ENCODE measurements at regions not wholly inside any gene's neighbourhood (a gene's known extent, or its start where the extent isn't known, plus 50 kb on each side); places are given as distances from the start of the nearest gene placed in this dataset.

DNA sequence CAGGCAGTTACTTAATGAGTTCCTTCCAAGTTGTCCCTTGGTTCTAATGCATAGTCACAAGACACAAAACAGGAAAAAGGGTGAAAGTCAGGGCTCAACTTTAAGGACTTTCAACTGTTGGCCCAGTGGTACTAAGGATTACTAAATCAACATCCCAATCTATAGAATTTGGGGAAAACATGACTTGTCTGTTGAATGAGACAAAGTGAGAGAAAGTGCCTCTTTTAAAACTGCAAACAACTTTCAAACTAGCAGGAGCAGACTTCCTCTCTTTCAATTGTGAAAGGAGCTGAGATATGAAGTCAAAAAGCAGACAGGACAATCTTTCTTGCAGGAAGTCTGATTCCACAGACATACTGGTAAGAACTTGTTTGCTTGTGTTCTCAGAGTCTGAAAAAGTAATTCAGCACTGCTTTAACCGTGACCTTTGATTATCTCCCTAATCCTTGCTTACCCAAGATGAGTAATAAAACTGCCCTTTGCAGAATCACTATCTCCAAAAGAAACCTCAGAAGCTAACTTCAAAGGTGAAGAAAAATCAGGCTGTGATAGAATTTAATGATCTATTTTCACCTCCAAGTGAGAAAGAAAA, 960.7 kb upstream of the RAG2 start:
- no peak for DNase-seq

DNA sequence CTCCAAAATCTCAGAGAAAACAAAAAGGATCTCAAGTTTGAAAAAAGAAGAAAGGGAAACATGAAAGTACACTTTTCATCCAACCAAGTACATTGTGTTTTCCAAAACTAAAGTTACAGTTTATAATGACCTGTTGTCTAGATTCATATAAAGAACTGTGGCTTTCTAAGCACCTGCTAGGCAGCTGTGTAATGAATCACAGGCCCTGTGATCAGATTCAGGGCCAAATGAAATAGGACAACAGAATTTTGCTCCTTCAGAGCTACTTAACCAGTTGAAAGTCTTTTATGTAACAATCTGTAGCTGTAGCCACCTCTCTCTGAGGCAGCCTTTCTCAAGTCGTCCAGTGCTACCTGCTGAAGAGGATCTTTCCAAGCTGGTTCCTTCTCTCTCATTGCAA, 960.0 kb upstream of the RAG2 start:
- no peak for DNase-seq

- DNase-seq = no peak
These were observed 954.2 kb upstream of the RAG2 start for GRCh38 chr11:37552284-37552683.

DNA sequence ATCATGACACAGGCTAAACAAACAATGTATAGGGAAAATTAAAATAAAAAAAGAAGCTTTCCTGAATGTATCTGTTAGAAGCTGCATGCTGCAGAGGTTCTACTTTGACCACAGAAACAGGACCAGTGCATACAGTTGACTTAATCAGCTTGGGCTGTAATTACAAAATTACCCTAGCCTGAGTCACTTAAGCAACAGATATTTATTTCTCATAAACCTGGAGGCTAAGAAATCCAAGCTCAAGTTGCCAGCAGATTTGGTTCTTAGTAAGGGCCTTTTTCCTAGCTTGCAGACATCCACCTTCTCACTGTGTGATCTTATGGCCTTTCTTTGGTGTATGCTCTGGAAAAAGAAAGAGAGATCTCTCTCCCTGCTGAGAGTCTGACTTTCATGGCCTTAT, 946.5 kb upstream of the RAG2 start:
- DNase-seq = no peak

DNA sequence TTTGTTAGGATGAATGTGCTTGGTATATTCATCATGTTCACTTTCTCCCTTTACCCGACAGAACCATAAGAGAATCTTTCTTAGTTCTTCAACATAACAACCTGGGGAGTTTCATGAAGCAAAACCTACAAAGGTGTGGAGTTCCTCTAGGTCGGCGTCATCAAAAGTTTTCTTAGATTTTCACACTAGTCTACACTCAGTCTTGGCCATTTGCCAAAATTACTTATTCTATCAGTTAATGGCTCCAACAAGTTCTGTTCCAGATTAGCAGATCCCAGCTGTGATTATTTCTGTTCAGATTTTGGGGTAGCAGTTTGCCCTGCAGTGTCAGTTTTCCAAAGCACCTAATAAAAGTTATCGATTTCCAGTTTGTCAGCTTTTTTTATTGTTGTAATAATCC, 935.8 kb upstream of the RAG2 start:
- no peak for DNase-seq

- DNase-seq = no peak
These were observed 935.1 kb upstream of the RAG2 start for GRCh38 chr11:37533087-37533486.

DNA sequence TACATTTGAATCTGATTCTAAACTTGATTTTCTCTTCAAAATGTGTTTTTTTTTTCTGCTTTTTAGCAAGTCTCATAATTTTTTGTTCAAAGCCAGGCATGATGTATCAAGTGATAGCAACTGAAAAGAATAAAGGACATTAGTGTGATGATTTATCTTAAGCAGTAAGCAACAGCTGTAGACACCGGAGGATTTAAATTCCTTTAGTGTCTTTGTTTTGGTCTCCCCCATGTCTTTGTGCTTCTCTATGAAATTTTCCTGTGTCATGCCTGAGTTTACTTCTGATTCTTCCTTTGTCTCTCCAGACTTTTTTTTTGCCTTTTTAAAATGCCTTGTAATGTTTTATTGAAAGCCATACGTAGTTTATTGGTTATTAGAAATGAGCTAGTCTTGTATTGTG, 934.2 kb upstream of the RAG2 start:
- no peak for DNase-seq

DNA sequence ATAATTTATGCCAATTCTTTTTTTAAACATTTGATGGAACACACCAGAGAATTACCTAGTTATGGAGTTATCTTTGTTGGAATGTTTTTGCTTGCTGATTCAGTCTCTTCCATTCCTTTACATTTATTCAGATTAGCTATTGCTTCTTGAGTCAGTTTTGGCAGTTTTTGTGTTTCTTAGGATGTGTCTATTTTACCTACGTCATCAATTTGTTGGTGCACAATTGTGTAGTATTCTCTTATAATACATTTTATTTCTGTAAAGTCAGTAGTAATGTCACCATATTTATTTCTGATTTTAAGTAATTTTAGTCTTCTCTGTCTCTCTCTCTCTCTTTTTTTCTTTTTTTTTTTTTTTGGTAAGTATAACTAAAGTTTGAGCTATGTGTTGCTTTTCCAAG, 929.5 kb upstream of the RAG2 start:
- DNase-seq = no peak

DNA sequence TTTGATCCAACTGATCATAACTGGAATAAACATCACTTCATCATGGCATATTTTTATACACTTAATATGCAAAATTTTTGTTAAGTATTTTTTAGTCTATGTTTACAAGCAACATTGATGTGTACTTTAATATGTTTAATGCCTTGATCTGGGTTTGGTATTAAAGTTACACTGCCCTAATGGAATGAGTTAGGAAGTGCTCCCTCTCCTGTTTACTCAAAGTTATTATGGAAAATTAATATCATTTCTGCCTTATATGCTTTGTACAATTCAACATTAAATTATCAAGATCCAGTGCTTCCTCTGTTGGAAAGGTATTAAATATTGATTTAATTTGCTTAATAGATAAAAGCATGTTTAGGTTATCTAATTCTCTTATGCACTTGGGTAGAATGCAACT, 927.3 kb upstream of the RAG2 start:
- DNase-seq = no peak

GRCh38 chr11:37519781-37520180, 921.7 kb upstream of the RAG2 start:
- no peak for DNase-seq

- no peak for DNase-seq
These were observed 914.2 kb upstream of the RAG2 start for GRCh38 chr11:37512156-37512780.

GRCh38 chr11:37511425-37511933, 913.4 kb upstream of the RAG2 start:
- no peak for DNase-seq

DNA sequence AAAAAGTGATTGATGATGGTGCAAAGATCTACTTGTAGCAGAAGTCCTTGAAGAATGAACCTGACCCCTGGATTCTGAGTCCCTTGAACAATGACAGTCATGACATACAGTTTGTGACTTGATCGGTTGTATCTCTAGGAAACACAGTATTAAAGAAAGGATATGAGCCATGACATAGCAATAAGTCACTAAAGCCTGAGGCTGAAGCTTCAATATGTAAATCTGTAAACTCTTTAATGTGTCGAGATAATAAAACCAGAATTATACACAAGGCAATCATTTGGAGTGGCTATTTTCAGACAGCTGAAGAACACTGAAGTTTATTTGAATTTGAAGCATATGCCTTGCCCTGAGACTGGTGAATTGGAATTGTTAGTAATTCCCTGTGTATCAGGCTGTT, 911.5 kb upstream of the RAG2 start:
- DNase-seq = no peak

DNA sequence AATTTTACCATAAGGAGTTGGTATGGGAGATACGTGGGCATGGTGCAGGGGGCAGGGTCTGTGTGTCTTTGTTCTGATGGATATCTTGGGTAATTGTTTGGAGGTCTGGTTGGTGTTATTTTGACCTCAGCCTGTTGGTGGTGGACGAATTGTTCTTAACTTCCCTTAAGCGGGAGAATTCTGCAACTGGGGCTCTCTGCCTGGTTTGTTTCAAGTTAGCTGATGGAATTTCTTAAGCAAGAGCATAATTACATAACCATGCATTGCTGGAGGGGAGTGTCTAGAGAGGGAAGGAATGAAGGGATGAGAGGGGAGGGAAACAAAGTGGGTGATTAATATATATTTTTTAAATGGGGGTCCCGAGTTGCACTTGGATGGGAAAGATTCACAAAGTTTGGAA, 908.5 kb upstream of the RAG2 start:
- no peak for DNase-seq

GRCh38 chr11:37505406-37505805, 907.4 kb upstream of the RAG2 start:
- DNase-seq = no peak

GRCh38 chr11:37504921-37505320, 906.9 kb upstream of the RAG2 start:
- DNase-seq = no peak

DNA sequence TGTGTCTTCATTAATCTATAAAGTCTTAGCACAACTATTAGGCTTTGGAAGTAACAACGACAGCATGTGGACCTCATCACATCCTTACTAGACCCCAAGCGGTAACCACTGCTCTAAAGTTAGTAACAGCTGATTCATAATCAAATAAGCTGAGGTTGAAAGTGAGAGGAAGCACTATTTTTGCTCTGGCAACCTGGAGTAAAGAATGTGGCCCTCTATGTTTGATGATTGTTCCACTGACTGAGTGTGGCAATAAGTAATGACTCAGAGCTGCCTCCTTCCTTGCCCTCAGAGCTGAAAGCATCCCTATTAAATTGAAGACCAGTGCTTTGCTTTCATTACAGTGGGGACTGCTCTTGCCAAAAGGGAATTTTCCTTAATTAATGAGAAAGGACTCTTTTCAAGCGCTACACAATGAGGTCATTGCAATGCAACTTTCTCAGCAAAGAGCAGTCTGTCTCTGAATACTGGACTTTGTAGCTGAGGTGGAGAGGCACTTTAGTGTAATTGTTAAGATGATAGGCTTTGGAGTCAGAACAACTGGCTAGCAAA, 906.1 kb upstream of the RAG2 start:
- DNase-seq = no peak

- DNase-seq = no peak
These were observed 905.5 kb upstream of the RAG2 start for GRCh38 chr11:37503411-37504059.

GRCh38 chr11:37502202-37502601, 904.2 kb upstream of the RAG2 start:
- DNase-seq = no peak

DNA sequence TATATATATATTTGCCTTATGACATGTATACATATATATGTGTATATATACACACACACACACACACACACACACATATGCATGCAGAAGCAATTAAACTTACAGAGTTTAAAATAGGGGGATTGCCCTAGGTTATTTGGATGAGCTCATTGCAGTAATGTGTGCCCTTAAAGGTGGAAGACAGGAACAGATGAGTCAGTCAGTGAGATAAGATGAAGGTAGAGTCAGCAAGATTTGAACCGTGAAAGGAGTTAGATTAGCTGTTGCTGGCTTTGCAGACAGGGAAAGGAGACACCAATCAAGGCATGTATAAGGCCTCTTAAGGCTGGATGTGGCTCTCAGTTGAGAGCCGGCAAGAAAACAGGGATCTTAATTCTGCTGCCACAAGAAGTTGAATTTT, 902.4 kb upstream of the RAG2 start:
- no peak for DNase-seq

- no peak for DNase-seq
These were observed 899.3 kb upstream of the RAG2 start for GRCh38 chr11:37497326-37497725.

DNA sequence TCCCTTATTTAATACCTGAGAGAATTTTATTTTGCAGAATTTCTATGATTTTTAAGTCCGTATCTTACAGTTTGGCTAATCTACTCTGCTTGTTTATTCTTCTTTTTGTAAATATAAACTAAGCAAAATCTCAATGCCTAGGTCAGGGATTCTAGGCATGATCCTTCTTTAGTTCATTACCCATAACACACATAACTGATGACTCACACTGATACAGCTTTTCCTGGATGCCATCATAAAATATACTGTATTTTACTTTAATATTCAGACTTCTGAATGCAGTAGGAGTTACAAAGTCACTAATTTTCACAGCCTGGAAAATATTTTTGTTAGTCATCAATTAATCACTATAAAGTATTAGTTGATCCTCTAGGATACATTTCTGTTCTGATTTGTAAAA, 898.2 kb upstream of the RAG2 start:
- no peak for DNase-seq

- no peak for DNase-seq
These were observed 886.3 kb upstream of the RAG2 start for GRCh38 chr11:37484298-37484697.

DNA sequence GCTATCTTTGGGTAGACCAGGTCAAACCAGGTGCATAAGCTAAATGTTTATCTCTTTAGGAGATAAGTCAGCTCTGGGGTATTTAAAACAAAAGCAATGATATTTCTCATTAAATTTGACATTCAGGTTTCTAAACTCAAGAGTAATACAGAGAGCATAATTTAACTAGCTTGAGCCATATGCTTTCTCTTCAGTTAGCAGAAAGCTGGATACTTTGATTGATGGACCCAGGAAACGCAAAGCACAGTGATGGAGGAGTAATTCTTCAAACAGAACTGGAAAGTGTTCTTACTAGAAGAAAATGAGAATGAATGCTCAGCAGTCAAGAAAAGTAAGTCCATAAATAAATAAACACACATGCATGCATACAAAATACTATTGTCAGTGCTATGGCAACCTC, 885.7 kb upstream of the RAG2 start:
- DNase-seq = no peak

All from MV-4-11 (cell line).